Skin epidermis (tissue), 12 donors: ENCODE measurements at regions not wholly inside any gene's neighbourhood (a gene's known extent, or its start where the extent isn't known, plus 50 kb on each side); places are given as distances from the start of the nearest gene placed in this dataset.
"Not testable (repeated sequence)": the region's sequence is repeated elsewhere in the genome, so short reads cannot be mapped to it uniquely, and the experiment has no call there.

Experiments
- H3K27ac ChIP-seq, 21 experiments: fragments of 200-600 bp; sonication (generic) in 11 of 21; one replicate each; pipeline ENCODE4 v1.5.0; 2020; ENCODE audit warnings: mild to moderate bottlenecking in 3 of 21, inconsistent platforms in 2 of 21, moderate library complexity in 2 of 21
- H3K4me3 ChIP-seq, 7 experiments: fragments of 200-600 bp; sonication (generic) in 2 of 7; one replicate each; pipeline ENCODE4 v1.5.0; 2020; ENCODE audit warnings: inconsistent platforms in 2 of 7, mild to moderate bottlenecking in 2 of 7, moderate library complexity in 1 of 7

DNA sequence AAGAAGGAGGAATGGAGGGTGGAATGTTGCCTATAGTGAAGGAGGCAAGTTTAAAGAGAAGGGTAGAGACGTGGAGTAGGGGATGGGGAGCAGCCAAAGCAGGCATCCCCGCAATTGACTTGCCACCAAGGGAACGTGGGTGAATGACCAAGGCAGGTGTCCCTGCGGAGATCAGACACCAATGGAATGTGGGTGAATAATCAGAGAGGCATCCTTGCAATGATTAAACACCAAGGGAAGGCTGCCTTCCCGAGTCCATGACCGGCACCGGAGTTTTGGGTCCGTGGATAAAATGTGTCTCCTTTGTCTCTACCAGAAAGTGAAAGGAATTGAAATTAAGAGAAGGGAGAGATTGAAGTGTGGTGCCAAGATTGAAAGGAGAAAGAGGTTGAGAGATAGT, 61.9 kb upstream of the APP start:
- H3K27ac ChIP-seq, H3K4me3 ChIP-seq: not testable (repeated sequence)

DNA sequence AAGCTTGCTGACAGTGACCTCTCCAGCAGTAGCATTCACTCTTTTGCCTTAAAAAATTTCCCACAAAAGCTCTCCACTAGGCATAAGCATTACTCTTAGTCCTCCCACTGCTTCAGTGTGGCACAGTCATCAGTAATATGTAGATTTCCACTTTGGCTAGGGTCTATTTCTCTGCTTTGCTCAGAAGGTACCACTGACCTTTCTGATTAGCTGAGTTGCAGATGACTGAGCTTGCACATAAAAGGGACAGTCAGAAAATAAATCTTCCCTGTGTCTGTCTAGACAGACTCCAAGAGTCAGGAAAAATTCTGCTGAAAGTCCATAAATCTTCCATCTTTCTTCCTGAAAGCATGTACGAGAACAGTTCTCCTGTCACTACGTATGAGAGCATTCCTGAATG, 56.6 kb upstream of the APP start:
- Histone ChIP-seq H3K27ac (no peak overlapping the region), H3K4me3 (no peak overlapping the region)

DNA sequence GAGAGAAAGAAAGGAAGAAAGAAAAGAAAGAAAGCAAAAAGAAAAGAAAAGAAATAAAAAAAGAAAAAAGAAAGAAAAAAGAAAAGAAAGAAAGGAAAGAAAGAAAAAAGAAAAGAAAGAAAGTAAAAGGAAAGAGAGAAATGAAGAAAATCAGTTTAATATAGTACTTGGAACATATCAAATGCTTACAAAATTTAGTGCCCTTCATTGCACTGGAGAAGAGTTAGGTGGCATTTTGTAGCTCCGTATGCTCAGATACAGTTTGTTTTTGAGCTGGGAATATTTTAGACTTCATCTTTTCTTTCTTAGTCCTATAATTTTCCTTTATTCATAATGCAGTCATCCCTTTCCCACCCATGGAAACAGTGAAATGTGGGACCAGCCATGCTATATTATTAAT, 56.2 kb upstream of the APP start:
- H3K4me3 ChIP-seq: no peak overlapping the region
- no peak overlapping the region for H3K27ac ChIP-seq

DNA sequence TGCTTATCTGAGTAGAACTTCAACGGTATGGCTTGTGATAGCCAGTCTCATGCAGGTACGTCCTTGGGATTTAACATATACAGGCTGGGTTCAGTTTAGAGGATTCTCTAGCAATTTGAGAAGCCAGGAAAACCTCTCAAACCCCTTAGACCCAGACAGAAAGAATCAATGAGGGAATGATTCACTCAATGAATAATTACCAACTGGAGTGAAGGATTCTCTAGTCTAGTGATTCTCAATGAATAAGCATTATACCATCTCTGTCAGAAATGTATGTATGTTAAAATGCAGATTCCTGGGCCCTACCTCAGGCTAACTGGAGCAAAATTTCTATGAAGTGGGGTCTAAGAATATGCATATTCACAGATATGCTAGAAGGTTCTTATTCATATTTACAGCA, 54.5 kb upstream of the APP start:
- no peak overlapping the region for H3K4me3 ChIP-seq

DNA sequence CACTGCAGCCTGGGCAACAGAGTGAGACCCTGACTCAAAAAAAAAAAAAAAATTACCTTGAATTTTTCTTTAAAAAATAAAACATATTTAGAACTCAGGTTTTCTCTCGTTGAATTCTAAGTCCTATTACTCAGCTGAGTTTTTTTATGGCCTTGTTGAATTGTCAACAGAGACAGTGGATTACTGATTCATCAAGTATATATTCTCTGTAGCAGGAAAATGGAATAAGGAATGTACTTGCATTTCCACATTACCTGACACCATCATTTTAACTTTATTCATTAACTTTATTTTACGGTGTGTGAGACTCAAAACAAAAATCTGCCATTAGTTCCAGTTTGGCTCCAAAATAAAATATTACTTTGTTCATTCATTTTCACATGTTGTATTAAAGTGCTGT, 53.8 kb upstream of the APP start:
- Histone ChIP-seq H3K27ac (no peak overlapping the region), H3K4me3 (no peak overlapping the region)

More for the DNA sequence above, 54.5 kb upstream of the APP start:
- no peak overlapping the region for H3K27ac ChIP-seq
